H1 (cell line): ENCODE measurements at regions not wholly inside any gene's neighbourhood (a gene's known extent, or its start where the extent isn't known, plus 50 kb on each side); places are given as distances from the start of the nearest gene placed in this dataset.

ENCODE experiments used
- CTCF ChIA-PET: fragments of 300-600 bp; sonication (Branson Sonifier 250); formaldehyde crosslinking; loops from one replicate; lab custom pipeline; 2021; ENCODE audit not compliant: partially characterized antibody; lab: Charles Lee
- POLR2A ChIA-PET: fragments of 300-600 bp; sonication (Branson Sonifier 250); formaldehyde crosslinking; loops from one replicate; lab custom pipeline; 2021; ENCODE audit warnings: inconsistent platforms; ENCODE audit not compliant: partially characterized antibody; lab: Charles Lee
- DNase-seq, 2 experiments: peaks; one replicate each; pipeline versions ENCODE4 v3.0.0 to v3.0.0-alpha.2; 2010 to 2022; ENCODE audit warnings: low spot score in 2 of 2, low read depth in 1 of 2, mixed read lengths in 1 of 2
- FAIRE-seq: peaks from 2 replicates; lab custom pipeline; 2011; peaks lifted over from hg19 to GRCh38; lab: Jason Lieb, UNC
- H2AFZ ChIP-seq: 2 replicates; pipeline ENCODE4 v1.8.1; 2012; ENCODE audit warnings: low read length, inconsistent platforms
- H2AK5ac ChIP-seq: 2 replicates; pipeline ENCODE4 v1.6.1; 2013; ENCODE audit warnings: low read depth, low read length
- H2BK120ac ChIP-seq: replicated peaks from 2 replicates; pipeline ENCODE3; 2013; ENCODE audit warnings: low read depth, low read length, inconsistent platforms
- H2BK12ac ChIP-seq: 2 replicates; pipeline ENCODE4 v1.6.1; 2013; ENCODE audit warnings: low read depth, low read length
- H2BK15ac ChIP-seq: 2 replicates; pipeline ENCODE4 v1.6.1; 2013; ENCODE audit warnings: low read length
- H2BK20ac ChIP-seq: 2 replicates; pipeline ENCODE4 v1.6.1; 2013; ENCODE audit warnings: low read length
- H2BK5ac ChIP-seq: 2 replicates; pipeline ENCODE4 v1.6.1; 2013; ENCODE audit warnings: low read depth, low read length
- H3K14ac ChIP-seq: 2 replicates; pipeline ENCODE4 v1.6.1; 2013; ENCODE audit warnings: inconsistent platforms; ENCODE audit not compliant: insufficient read length
- H3K18ac ChIP-seq: 2 replicates; pipeline ENCODE4 v1.6.1; 2013; ENCODE audit warnings: low read length; ENCODE audit errors: extremely low read depth
- H3K23ac ChIP-seq: 2 replicates; pipeline ENCODE4 v1.6.1; 2013; ENCODE audit warnings: inconsistent platforms; ENCODE audit not compliant: insufficient read length
- H3K23me2 ChIP-seq: 2 replicates; pipeline ENCODE4 v1.6.1; 2013; ENCODE audit warnings: low read depth, low read length
- H3K27ac ChIP-seq: 2 replicates; pipeline ENCODE4 v1.6.1; 2011; ENCODE audit warnings: low read depth, low read length, inconsistent platforms
- H3K27me3 ChIP-seq, 4 experiments: replicated peaks in 1 of 4; 1 replicate in 1 of 4; 2 replicates in 3 of 4; pipeline versions ENCODE4 v1.6.1 to v1.8.1; 2011 to 2013; ENCODE audit warnings: low read length in 3 of 4, mild to moderate bottlenecking in 3 of 4, inconsistent platforms in 2 of 4, mixed read lengths in 2 of 4, moderate library complexity in 1 of 4; ENCODE audit not compliant: control insufficient read depth in 3 of 4, insufficient read depth in 3 of 4; ENCODE audit errors: extremely low read depth in 1 of 4
- H3K36me3 ChIP-seq, 4 experiments: 2 replicates each; pipeline versions ENCODE4 v1.6.1 to v1.8.1; 2011 to 2013; ENCODE audit warnings: mild to moderate bottlenecking in 4 of 4, low read length in 3 of 4, moderate library complexity in 2 of 4, control low read depth in 1 of 4, inconsistent platforms in 1 of 4; ENCODE audit not compliant: insufficient read depth in 4 of 4, control insufficient read depth in 2 of 4
- H3K4ac ChIP-seq: replicated peaks from 2 replicates; pipeline ENCODE3; 2013; ENCODE audit warnings: low read length, low read depth, mixed read lengths, inconsistent platforms; ENCODE audit not compliant: insufficient read length
- H3K4me1 ChIP-seq, 4 experiments: replicated peaks in 1 of 4; 1 replicate in 1 of 4; 2 replicates in 3 of 4; pipeline versions ENCODE4 v1.6.1 to v1.8.1; 2011 to 2013; ENCODE audit warnings: low read length in 3 of 4, inconsistent platforms in 2 of 4, mixed read lengths in 1 of 4; ENCODE audit not compliant: insufficient read depth in 4 of 4, control insufficient read depth in 3 of 4
- H3K4me2 ChIP-seq, 2 experiments: 2 replicates each; pipeline versions ENCODE4 v1.6.1 to v1.8.1; 2011 to 2013; ENCODE audit warnings: low read depth in 2 of 2, low read length in 2 of 2, control low read depth in 1 of 2, inconsistent platforms in 1 of 2, mild to moderate bottlenecking in 1 of 2; ENCODE audit not compliant: insufficient read depth in 1 of 2
- H3K4me3 ChIP-seq, 4 experiments: fragments of 200-600, 300-600 bp in 1 of 4; sonication (generic), shearing (Covaris generic), sonication (Bioruptor Twin) in 1 of 4; 2 replicates each; pipeline versions ENCODE4 v1.5.1 to v1.8.1; 2011 to 2016; ENCODE audit warnings: low read length in 4 of 4, low read depth in 3 of 4, control low read depth in 2 of 4, inconsistent platforms in 2 of 4, mild to moderate bottlenecking in 2 of 4, mixed read lengths in 1 of 4, moderate library complexity in 1 of 4; ENCODE audit not compliant: insufficient read depth in 2 of 4; ENCODE audit errors: extremely low read depth in 1 of 4
- H3K56ac ChIP-seq: replicated peaks from 2 replicates; pipeline ENCODE3; 2013; ENCODE audit warnings: low read depth, mild to moderate bottlenecking, mixed read lengths, low read length, inconsistent platforms; ENCODE audit not compliant: insufficient read length
- H3K79me1 ChIP-seq: 2 replicates; pipeline ENCODE4 v1.6.1; 2013; ENCODE audit warnings: low read depth, low read length, control low read depth
- H3K79me2 ChIP-seq, 2 experiments: 2 replicates each; pipeline versions ENCODE4 v1.6.1 to v1.8.1; 2012 to 2013; ENCODE audit warnings: low read length in 2 of 2, mild to moderate bottlenecking in 2 of 2, inconsistent platforms in 1 of 2; ENCODE audit not compliant: insufficient read depth in 2 of 2, control insufficient read depth in 1 of 2
- H3K9ac ChIP-seq, 4 experiments: replicated peaks in 1 of 4; 1 replicate in 1 of 4; 2 replicates in 3 of 4; pipeline versions ENCODE4 v1.6.1 to v1.8.1; 2011 to 2013; ENCODE audit warnings: low read depth in 3 of 4, low read length in 3 of 4, control low read depth in 2 of 4, mild to moderate bottlenecking in 2 of 4, moderate library complexity in 2 of 4, inconsistent platforms in 1 of 4; ENCODE audit errors: extremely low read depth in 1 of 4
- H3K9me3 ChIP-seq, 2 experiments: 2 replicates each; pipeline versions ENCODE4 v1.6.1 to v1.8.1; 2012 to 2013; ENCODE audit warnings: mild to moderate bottlenecking in 2 of 2, moderate library complexity in 2 of 2, control low read depth in 1 of 2, inconsistent platforms in 1 of 2, low read depth in 1 of 2, low read length in 1 of 2, mixed read lengths in 1 of 2; ENCODE audit not compliant: insufficient read depth in 2 of 2
- H4K20me1 ChIP-seq, 2 experiments: replicated peaks in 1 of 2; 2 replicates each; pipeline versions ENCODE3 to v1.8.1; 2011 to 2013; ENCODE audit warnings: inconsistent platforms in 2 of 2, low read length in 2 of 2, mild to moderate bottlenecking in 1 of 2; ENCODE audit not compliant: insufficient read depth in 2 of 2, control insufficient read depth in 1 of 2
- H4K5ac ChIP-seq: 2 replicates; pipeline ENCODE4 v1.6.1; 2013; ENCODE audit warnings: low read length, low read depth, mixed read lengths, inconsistent platforms; ENCODE audit not compliant: insufficient read length
- H4K8ac ChIP-seq: 2 replicates; pipeline ENCODE4 v1.8.0; 2013; ENCODE audit warnings: mild to moderate bottlenecking, moderate library complexity, low read length, inconsistent platforms; ENCODE audit not compliant: insufficient read depth; ENCODE audit errors: extremely low read depth
- H4K91ac ChIP-seq: replicated peaks from 2 replicates; pipeline ENCODE3; 2013; ENCODE audit warnings: low read length, mixed read lengths, inconsistent platforms; ENCODE audit not compliant: insufficient read length
- CBX5 ChIP-seq: fragments of 300-800, 300-1000 bp; sonication (generic); IDR thresholded peaks from 2 replicates; pipeline ENCODE4 v1.7.1; 2016; ENCODE audit warnings: antibody characterized with exemption, low read length, low read depth
- EGR1 ChIP-seq: IDR thresholded peaks from 2 replicates; pipeline ENCODE4 v1.6.1; 2011; ENCODE audit warnings: low read depth, low read length, borderline replicate concordance
- PHF8 ChIP-seq: fragments of 200-600 bp; sonication (generic); conservative IDR thresholded peaks from 2 replicates; pipeline ENCODE4 v1.7.1; 2012; ENCODE audit warnings: low read depth, mild to moderate bottlenecking, inconsistent platforms, low read length, moderate library complexity
- SP1 ChIP-seq: IDR thresholded peaks from 2 replicates; pipeline ENCODE4 v1.6.1; 2011; ENCODE audit warnings: low read depth, low read length
- SP4 ChIP-seq: IDR thresholded peaks from 2 replicates; pipeline ENCODE4 v1.6.1; 2012; ENCODE audit warnings: low read length, inconsistent platforms
- SRF ChIP-seq: IDR thresholded peaks from 2 replicates; pipeline ENCODE4 v1.6.1; 2011; ENCODE audit warnings: mild to moderate bottlenecking, low read depth, low read length, moderate library complexity
- WGBS, 2 experiments: shearing (Covaris generic) in 1 of 2; methylation state at CpG; one replicate each; pipeline versions ENCODE4 v1.1.6 to v1.1.7; 2013 to 2015; ENCODE audit warnings: low lambda C conversion rate in 2 of 2, mixed read lengths in 2 of 2, inconsistent platforms in 1 of 2, low coverage in 1 of 2, missing lambda C conversion rate in 1 of 2; ENCODE audit not compliant: insufficient replicate concordance in 2 of 2, insufficient coverage in 1 of 2, insufficient read length in 1 of 2; ENCODE audit errors: extremely low coverage in 1 of 2, missing lambda C conversion rate in 1 of 2; 5-methylcytosine and 5-hydroxymethylcytosine counted together
- TF ChIP-seq, protein P1 (sequence below): IDR thresholded peaks from 2 replicates; pipeline ENCODE4 v1.6.1; 2011; ENCODE audit warnings: low read length, improper control_type of control experiment

DNA sequence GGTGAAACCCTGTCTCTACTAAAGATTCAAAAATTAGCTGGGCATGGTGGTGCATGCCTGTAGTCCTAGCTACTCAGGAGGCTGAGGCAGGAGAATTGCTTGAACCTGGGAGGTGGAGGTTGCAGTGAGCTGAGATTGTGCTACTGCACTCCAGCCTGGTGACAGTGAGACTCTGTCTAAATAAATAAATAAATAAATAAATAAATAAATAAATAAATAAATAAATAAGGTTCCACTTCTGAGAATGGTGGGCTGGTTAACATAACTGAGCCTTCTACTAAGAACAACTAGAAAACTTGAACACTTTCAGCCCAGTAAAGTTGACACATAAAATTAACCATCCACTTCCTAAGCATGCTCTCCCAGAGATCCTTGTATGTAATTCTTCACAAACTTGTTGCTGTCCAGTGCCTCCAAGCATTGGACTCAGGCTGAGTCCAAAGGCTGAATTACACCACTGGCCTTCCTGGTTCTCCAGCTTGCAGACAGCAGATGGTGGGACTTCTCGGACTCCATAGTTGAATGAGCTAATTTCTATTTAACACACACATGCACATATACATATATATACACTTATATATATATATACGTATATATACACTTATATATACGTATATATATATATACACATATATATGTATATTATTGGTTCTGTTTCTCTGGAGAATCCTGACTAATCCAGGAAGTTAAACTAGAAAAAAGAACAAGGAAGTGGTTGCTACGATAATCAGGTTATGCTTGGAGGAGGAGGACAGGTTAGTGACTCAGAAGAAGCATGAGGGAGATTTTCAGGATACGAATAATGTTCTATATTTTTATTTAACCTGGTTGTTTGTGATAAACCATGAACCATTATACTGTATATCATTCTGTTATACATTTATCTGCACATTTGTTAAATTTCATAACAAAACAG, 348.8 kb downstream of the METTL4 start:
- Histone ChIP-seq H4K91ac (no peak overlapping the region), H3K27me3 (no peaks in the 10 kb centered on the region; a peak in 1 of 7 replicates), H2BK15ac (no peak overlapping the region), H3K14ac (no peak overlapping the region), H3K27ac (no peak overlapping the region), H3K79me1 (no peaks in the 10 kb centered on the region), H2AFZ (no peak overlapping the region), H3K4me2 (no peak overlapping the region), H3K23ac (no peak overlapping the region), H3K18ac (no peak overlapping the region), H4K8ac (no peak overlapping the region), H2BK5ac (no peak overlapping the region), H3K9me3 (no peaks in the 10 kb centered on the region), H4K20me1 (no peaks in the 10 kb centered on the region), H2BK12ac (no peak overlapping the region), H2BK120ac (no peak overlapping the region), H3K9ac (no peak overlapping the region), H3K36me3 (no peaks in the 10 kb centered on the region), H3K4me3 (no peak overlapping the region), H2AK5ac (no peak overlapping the region), H3K4me1 (no peaks in the 10 kb centered on the region), H2BK20ac (no peak overlapping the region), H3K79me2 (no peaks in the 10 kb centered on the region), H3K56ac (no peak overlapping the region), H3K23me2 (no peaks in the 10 kb centered on the region), H3K4ac (no peak overlapping the region), H4K5ac (no peak overlapping the region)
- ChIA-PET POLR2A (no interaction called here), CTCF (interaction anchor here (0.6 to 3.9 kb wide), 12 partner anchors 10 to 559 kb away, joined by 3 to 50 read pairs (median 4); no protein-coding TSS in a partner anchor)
- whole genome bisulfite sequencing, 2 experiments: 90% methylated on average over 5 of the region's 5 CpGs; no CpG with 5 or more reads in 1 of the 2 experiments
- DNase-seq (no peak), FAIRE-seq (no peak)
- TF ChIP-seq SP1 (no peak), SRF (no peak), EGR1 (no peak), PHF8 (no peak), CBX5 (no peak), SP4 (no peak)
- TF ChIP-seq, protein P1, sequence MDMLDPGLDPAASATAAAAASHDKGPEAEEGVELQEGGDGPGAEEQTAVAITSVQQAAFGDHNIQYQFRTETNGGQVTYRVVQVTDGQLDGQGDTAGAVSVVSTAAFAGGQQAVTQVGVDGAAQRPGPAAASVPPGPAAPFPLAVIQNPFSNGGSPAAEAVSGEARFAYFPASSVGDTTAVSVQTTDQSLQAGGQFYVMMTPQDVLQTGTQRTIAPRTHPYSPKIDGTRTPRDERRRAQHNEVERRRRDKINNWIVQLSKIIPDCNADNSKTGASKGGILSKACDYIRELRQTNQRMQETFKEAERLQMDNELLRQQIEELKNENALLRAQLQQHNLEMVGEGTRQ: no peak
